ENCODE measurements at regions not wholly inside any gene's neighbourhood (a gene's known extent, or its start where the extent isn't known, plus 50 kb on each side); places are given as distances from the start of the nearest gene placed in this dataset.

GRCh38 chr20:52593654-52594053, 378.5 kb upstream of the TSHZ2 start:
- TF ChIP-seq POLR2AphosphoS5 (IDR thresholded peaks at IDR 0.05; ENCODE audit: low read depth, low read length) (no peak), POLR2A (IDR thresholded peaks at IDR 0.05; ENCODE audit: low read depth, low read length) (no peak), TAF1 (IDR thresholded peaks at IDR 0.05; ENCODE audit: low read depth, low read length) (no peak)
